PC-3 (cell line): ENCODE measurements at regions not wholly inside any gene's neighbourhood (a gene's known extent, or its start where the extent isn't known, plus 50 kb on each side); places are given as distances from the start of the nearest gene placed in this dataset.

Experiments used
- ATAC-seq: fragments of 200-7000 bp; cut with Tn5 transposase; 2 replicates; pipeline ENCODE4 v1.9.1; 2020; ENCODE audit warnings: mild to moderate bottlenecking, moderate library complexity
- BruUV-seq: library from RNA; stranded (reverse); fragments of 400-500 nt; replicated peaks from 2 replicates; lab custom pipeline; 2021; lab: Mats Ljungman, UMichigan
- CTCF ChIA-PET: fragments of 300-600 bp; sonication (Branson Sonifier 250); formaldehyde crosslinking; loops from one replicate; lab custom pipeline; 2022; ENCODE audit warnings: antibody characterized with exemption; lab: Charles Lee
- POLR2A ChIA-PET: fragments of 300-600 bp; sonication (Branson Sonifier 250); formaldehyde crosslinking; loops from one replicate; lab custom pipeline; 2022; ENCODE audit warnings: antibody characterized with exemption; ENCODE audit not compliant: unreplicated experiment; lab: Charles Lee
- DNase-seq: peaks from one replicate; pipeline ENCODE4 v3.0.0-alpha.2; 2015
- H2AFZ ChIP-seq: fragments of 300-600 bp; sonication (generic); 2 replicates; pipeline ENCODE4 v1.6.0; 2016; ENCODE audit warnings: antibody characterized with exemption, low read length
- H3F3A ChIP-seq: fragments of 300-600 bp; sonication (generic); one replicate; pipeline ENCODE4 v1.6.0; 2017; ENCODE audit warnings: antibody characterized with exemption, low read length, control low read depth, mild to moderate bottlenecking; ENCODE audit not compliant: unreplicated experiment
- H3K27ac ChIP-seq: fragments of 300-600 bp; sonication (generic); 2 replicates; pipeline ENCODE4 v1.5.1; 2016; ENCODE audit warnings: mild to moderate bottlenecking, low read length
- H3K27me3 ChIP-seq: fragments of 300-600 bp; sonication (generic); 2 replicates; pipeline ENCODE4 v1.6.1; 2016; ENCODE audit warnings: low read length, mixed read lengths
- H3K36me3 ChIP-seq: fragments of 300-600 bp; sonication (generic); 2 replicates; pipeline ENCODE4 v1.6.1; 2016; ENCODE audit warnings: low read depth, mixed run types, low read length, mixed read lengths
- H3K4me1 ChIP-seq: fragments of 300-600 bp; sonication (generic); 2 replicates; pipeline ENCODE4 v1.5.1; 2016; ENCODE audit warnings: low read length; ENCODE audit not compliant: insufficient read depth
- H3K4me2 ChIP-seq: fragments of 300-600 bp; sonication (generic); 2 replicates; pipeline ENCODE4 v1.6.0; 2016; ENCODE audit warnings: low read length
- H3K4me3 ChIP-seq: fragments of 300-600 bp; sonication (generic); 2 replicates; pipeline ENCODE4 v1.5.1; 2016; ENCODE audit warnings: mild to moderate bottlenecking, low read length, mixed read lengths
- H3K79me2 ChIP-seq: fragments of 300-600 bp; sonication (generic); 2 replicates; pipeline ENCODE4 v1.6.1; 2017; ENCODE audit warnings: low read length, mixed read lengths
- H3K9ac ChIP-seq: fragments of 300-600 bp; sonication (generic); 2 replicates; pipeline ENCODE4 v1.6.0; 2016; ENCODE audit warnings: mild to moderate bottlenecking, low read length
- H3K9me2 ChIP-seq: fragments of 300-600 bp; sonication (generic); replicated peaks from 2 replicates; pipeline ENCODE4 v1.6.1; 2016; ENCODE audit warnings: mixed run types, low read length, mixed read lengths
- H3K9me3 ChIP-seq: fragments of 300-600 bp; sonication (generic); 2 replicates; pipeline ENCODE4 v1.6.1; 2016; ENCODE audit warnings: low read length, mixed read lengths
- H4K20me1 ChIP-seq: fragments of 300-600 bp; sonication (generic); 2 replicates; pipeline ENCODE4 v1.6.1; 2016; ENCODE audit warnings: low read length, mixed read lengths
- EZH2 ChIP-seq: fragments of 300-600 bp; sonication (generic); IDR thresholded peaks from one replicate; pipeline ENCODE4 v1.6.1; 2017; ENCODE audit warnings: antibody characterized with exemption, mild to moderate bottlenecking, low read length; ENCODE audit not compliant: unreplicated experiment
- EZH2phosphoT487 ChIP-seq: fragments of 300-600 bp; sonication (generic); IDR thresholded peaks from 2 replicates; pipeline ENCODE4 v1.6.1; 2018; ENCODE audit warnings: mild to moderate bottlenecking, antibody characterized with exemption, low read length, borderline replicate concordance
- intact Hi-C: fragments of 100-400 bp; cut with micrococcal nuclease; formaldehyde crosslinking; loops from 2 replicates; pipeline ENCODE4 v1.9.0; 2023
- TF ChIP-seq, protein P1 (sequence below): fragments of 300-600 bp; sonication (generic); conservative IDR thresholded peaks from 2 replicates; pipeline ENCODE4 v1.5.1; 2017; ENCODE audit warnings: antibody characterized with exemption, low read depth, mild to moderate bottlenecking, low read length

DNA sequence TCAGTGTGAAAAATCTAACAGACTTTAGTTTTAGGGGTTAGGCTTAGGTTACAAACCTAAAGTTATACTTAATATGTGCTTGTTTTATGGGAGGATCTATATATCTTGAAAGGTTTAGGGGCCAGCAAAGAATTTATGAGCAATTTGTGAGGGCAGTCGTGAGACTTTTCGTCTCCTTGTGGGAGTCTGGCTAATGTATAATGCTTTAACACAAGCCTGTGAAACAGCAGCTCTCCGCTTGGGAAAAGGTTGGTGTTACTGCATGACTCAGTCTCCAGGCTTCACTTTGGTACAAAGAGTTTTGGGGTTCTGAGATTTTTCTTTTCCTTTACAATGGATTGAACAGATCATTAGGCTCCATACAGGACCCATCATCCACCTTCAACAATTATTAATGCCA lies 79.0 kb upstream of the MFGE8 start:
- TF ChIP-seq EZH2phosphoT487, result no peak
- no peak for TF ChIP-seq EZH2
- TF ChIP-seq, protein P1, sequence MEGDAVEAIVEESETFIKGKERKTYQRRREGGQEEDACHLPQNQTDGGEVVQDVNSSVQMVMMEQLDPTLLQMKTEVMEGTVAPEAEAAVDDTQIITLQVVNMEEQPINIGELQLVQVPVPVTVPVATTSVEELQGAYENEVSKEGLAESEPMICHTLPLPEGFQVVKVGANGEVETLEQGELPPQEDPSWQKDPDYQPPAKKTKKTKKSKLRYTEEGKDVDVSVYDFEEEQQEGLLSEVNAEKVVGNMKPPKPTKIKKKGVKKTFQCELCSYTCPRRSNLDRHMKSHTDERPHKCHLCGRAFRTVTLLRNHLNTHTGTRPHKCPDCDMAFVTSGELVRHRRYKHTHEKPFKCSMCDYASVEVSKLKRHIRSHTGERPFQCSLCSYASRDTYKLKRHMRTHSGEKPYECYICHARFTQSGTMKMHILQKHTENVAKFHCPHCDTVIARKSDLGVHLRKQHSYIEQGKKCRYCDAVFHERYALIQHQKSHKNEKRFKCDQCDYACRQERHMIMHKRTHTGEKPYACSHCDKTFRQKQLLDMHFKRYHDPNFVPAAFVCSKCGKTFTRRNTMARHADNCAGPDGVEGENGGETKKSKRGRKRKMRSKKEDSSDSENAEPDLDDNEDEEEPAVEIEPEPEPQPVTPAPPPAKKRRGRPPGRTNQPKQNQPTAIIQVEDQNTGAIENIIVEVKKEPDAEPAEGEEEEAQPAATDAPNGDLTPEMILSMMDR, result no peak
- H3K4me3 ChIP-seq, result no peak overlapping the region
- H3K4me2 ChIP-seq, result no peak overlapping the region
- H3K9me3 ChIP-seq, result no peaks in the 10 kb centered on the region
- no peak overlapping the region for H3K27ac ChIP-seq
- no peaks in the 10 kb centered on the region for H3K9me2 ChIP-seq
- H3K36me3 ChIP-seq, result no peaks in the 10 kb centered on the region
- DNase-seq, result no peak
- no TSS peak for BruUV-seq
- H3K9ac ChIP-seq, result no peak overlapping the region
- POLR2A ChIA-PET, result no interaction called here
- H4K20me1 ChIP-seq, result no peaks in the 10 kb centered on the region
- H3K4me1 ChIP-seq, result peaks cover 25% of the 10 kb centered on the region
- intact Hi-C loops, result no loop called here
- H3K79me2 ChIP-seq, result no peaks in the 10 kb centered on the region
- CTCF ChIA-PET, result no interaction called here
- H3K27me3 ChIP-seq, result no peaks in the 10 kb centered on the region
- no peak for ATAC-seq
- H3F3A ChIP-seq, result no peaks in the 10 kb centered on the region
- no peak overlapping the region for H2AFZ ChIP-seq

DNA sequence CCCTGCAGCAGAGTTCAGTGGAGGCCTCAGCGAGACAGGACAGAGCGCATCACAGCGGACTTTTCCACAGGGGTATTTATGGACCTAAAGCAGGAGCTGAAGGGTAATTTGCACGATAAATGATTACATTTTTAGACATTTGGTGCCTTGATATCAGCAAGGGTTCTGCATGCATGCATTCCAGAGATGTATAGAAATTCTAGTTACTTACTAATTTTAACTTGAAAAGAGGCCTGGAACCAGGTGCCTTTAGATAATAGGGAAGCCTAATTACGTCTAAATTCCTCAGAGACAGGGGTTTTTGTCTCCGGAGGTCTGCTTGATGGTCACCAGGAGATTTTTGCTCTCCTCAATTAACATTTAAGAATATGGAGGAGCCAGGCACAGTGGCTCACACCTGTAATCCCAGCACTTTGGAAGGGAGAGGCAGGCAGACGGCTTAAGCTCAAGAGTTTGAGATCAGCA lies 79.8 kb upstream of the MFGE8 start:
- peaks cover 17% of the 10 kb centered on the region for H3K4me1 ChIP-seq
- no peak overlapping the region for H3K27ac ChIP-seq
- H4K20me1 ChIP-seq, result no peaks in the 10 kb centered on the region
- BruUV-seq, result no TSS peak
- H3K27me3 ChIP-seq, result no peaks in the 10 kb centered on the region
- intact Hi-C loops, result no loop called here
- no peak overlapping the region for H3K4me2 ChIP-seq
- no peaks in the 10 kb centered on the region for H3F3A ChIP-seq
- H3K4me3 ChIP-seq, result no peak overlapping the region
- no peak for ATAC-seq
- H2AFZ ChIP-seq, result no peak overlapping the region
- H3K9ac ChIP-seq, result no peak overlapping the region
- CTCF ChIA-PET, result no interaction called here
- DNase-seq, result no peak
- H3K79me2 ChIP-seq, result no peaks in the 10 kb centered on the region
- POLR2A ChIA-PET, result no interaction called here
- no peaks in the 10 kb centered on the region for H3K9me2 ChIP-seq
- no peaks in the 10 kb centered on the region for H3K9me3 ChIP-seq
- no peaks in the 10 kb centered on the region for H3K36me3 ChIP-seq
- TF ChIP-seq EZH2phosphoT487 (no peak), EZH2 (no peak)
- TF ChIP-seq, protein P1, result no peak

GRCh38 chr15:88993662-88994061 lies 80.5 kb upstream of the MFGE8 start:
- H3K27ac ChIP-seq, result no peak overlapping the region
- no peaks in the 10 kb centered on the region for H3K9me2 ChIP-seq
- H4K20me1 ChIP-seq, result no peaks in the 10 kb centered on the region
- DNase-seq (no peak), ATAC-seq (no peak)
- no TSS peak for BruUV-seq
- no peak overlapping the region for H2AFZ ChIP-seq
- H3K4me3 ChIP-seq, result no peak overlapping the region
- no peaks in the 10 kb centered on the region for H3F3A ChIP-seq
- no peak overlapping the region for H3K4me2 ChIP-seq
- TF ChIP-seq EZH2phosphoT487 (no peak), EZH2 (no peak)
- TF ChIP-seq, protein P1, result no peak
- H3K4me1 ChIP-seq, result peaks cover 15% of the 10 kb centered on the region
- no peaks in the 10 kb centered on the region for H3K9me3 ChIP-seq
- H3K36me3 ChIP-seq, result no peaks in the 10 kb centered on the region
- ChIA-PET POLR2A (no interaction called here), CTCF (no interaction called here)
- H3K27me3 ChIP-seq, result no peaks in the 10 kb centered on the region
- intact Hi-C loops, result no loop called here
- H3K9ac ChIP-seq, result no peak overlapping the region
- H3K79me2 ChIP-seq, result no peaks in the 10 kb centered on the region
